ENCODE measurements at regions not wholly inside any gene's neighbourhood (a gene's known extent, or its start where the extent isn't known, plus 50 kb on each side); places are given as distances from the start of the nearest gene placed in this dataset.

- H2AFZ ChIP-seq: no peak overlapping the region
- no peak for DNase-seq
- H3K4me1 ChIP-seq (ENCODE audit: insufficient read depth): no peaks in the 10 kb centered on the region
- no peaks in the 10 kb centered on the region for H3K79me2 ChIP-seq (ENCODE audit: insufficient read depth)
- no peaks in the 10 kb centered on the region for H3K9me2 ChIP-seq (ENCODE audit: insufficient read depth)
- 78 to 80% methylated on average over 4 of the region's 4 CpGs for whole genome bisulfite sequencing, 2 experiments (ENCODE audit: low coverage in 1 of 2, low lambda C conversion rate in 2 of 2, missing lambda C conversion rate in 2 of 2)
- TF ChIP-seq EZH2 (IDR thresholded peaks at IDR 0.05; ENCODE audit: insufficient read depth, poor library complexity, severe bottlenecking) (no peak), EZH2phosphoT487 (IDR thresholded peaks at IDR 0.05; ENCODE audit: insufficient read depth, low read depth) (no peak)
- H3K9me3 ChIP-seq (ENCODE audit: low read depth): no peaks in the 10 kb centered on the region
- H3K9ac ChIP-seq: no peak overlapping the region
- H3F3A ChIP-seq (ENCODE audit: insufficient read depth): no peaks in the 10 kb centered on the region
- in situ Hi-C loops (cut with MboI): no loop called here
- no peaks in the 10 kb centered on the region for H3K27me3 ChIP-seq (replicated peaks; ENCODE audit: insufficient read depth)
- H3K4me3 ChIP-seq: no peak overlapping the region
- no peak overlapping the region for H3K27ac ChIP-seq
- no peaks in the 10 kb centered on the region for H3K36me3 ChIP-seq (ENCODE audit: low read depth)
- H4K20me1 ChIP-seq (ENCODE audit: insufficient read depth): no peaks in the 10 kb centered on the region
- H3K4me2 ChIP-seq (ENCODE audit: unreplicated experiment): no peak overlapping the region
Measured at GRCh38 chr1:232682248-232682647, 52.3 kb upstream of the SIPA1L2 start.

DNA sequence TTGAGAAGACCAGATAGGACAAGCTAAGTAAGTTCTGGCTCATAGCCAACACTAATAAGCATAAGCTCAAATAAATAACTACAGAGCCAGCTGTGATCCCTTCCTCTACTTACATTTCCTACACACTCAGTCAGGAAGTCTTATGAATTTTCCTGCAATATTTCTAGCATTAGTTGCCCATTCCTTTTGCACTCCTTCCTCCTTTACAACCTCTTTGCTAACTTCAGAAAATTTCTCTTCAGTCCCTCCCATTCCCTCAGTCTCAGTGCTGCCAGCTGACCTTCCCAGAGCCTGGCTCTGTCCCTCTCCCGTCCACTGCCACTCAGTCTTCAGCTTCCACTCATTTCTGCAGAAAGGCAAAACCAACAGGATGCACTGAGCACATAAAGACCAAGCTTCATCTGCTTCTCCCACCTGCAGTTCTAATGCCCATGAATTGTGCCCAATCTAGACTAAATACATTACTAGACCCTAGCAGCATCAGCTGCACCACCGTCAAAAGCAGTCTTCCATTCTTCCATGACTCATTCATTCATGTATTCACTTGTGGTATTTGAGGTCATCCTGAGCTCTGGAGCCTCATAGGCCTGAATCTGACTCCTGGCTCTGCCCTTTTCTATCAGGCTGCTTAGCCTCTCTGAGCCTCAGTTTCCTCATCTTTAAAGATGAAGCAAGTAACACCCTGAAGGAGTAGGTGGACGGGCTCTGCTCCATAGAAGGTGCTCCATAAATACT, 54.6 kb upstream of the SIPA1L2 start:
- H3K9ac ChIP-seq: no peak overlapping the region
- H3K4me1 ChIP-seq (ENCODE audit: insufficient read depth): no peaks in the 10 kb centered on the region
- no peaks in the 10 kb centered on the region for H3K36me3 ChIP-seq (ENCODE audit: low read depth)
- H3K4me2 ChIP-seq (ENCODE audit: unreplicated experiment): no peak overlapping the region
- H3K27me3 ChIP-seq (replicated peaks; ENCODE audit: insufficient read depth): no peaks in the 10 kb centered on the region
- no peak overlapping the region for H3K27ac ChIP-seq
- H3K79me2 ChIP-seq (ENCODE audit: insufficient read depth): no peaks in the 10 kb centered on the region
- no peak overlapping the region for H2AFZ ChIP-seq
- H3K9me2 ChIP-seq (ENCODE audit: insufficient read depth): no peaks in the 10 kb centered on the region
- no peaks in the 10 kb centered on the region for H3K9me3 ChIP-seq (ENCODE audit: low read depth)
- no peaks in the 10 kb centered on the region for H3F3A ChIP-seq (ENCODE audit: insufficient read depth)
- DNase-seq: peak; percentile 59
- H3K4me3 ChIP-seq: no peak overlapping the region
- WGBS, 2 experiments (ENCODE audit: low coverage in 1 of 2, low lambda C conversion rate in 2 of 2, missing lambda C conversion rate in 2 of 2): 68 to 69% methylated on average over 3 of the region's 3 CpGs
- in situ Hi-C loops (cut with MboI): no loop called here
- no peaks in the 10 kb centered on the region for H4K20me1 ChIP-seq (ENCODE audit: insufficient read depth)
- TF ChIP-seq EZH2phosphoT487 (IDR thresholded peaks at IDR 0.05; ENCODE audit: insufficient read depth, low read depth) (no peak), EZH2 (IDR thresholded peaks at IDR 0.05; ENCODE audit: insufficient read depth, poor library complexity, severe bottlenecking) (no peak)

- no peaks in the 10 kb centered on the region; the same call in 1 of the 2 replicates for H3K4me1 ChIP-seq (ENCODE audit: insufficient read depth)
- no peak overlapping the region for H3K9ac ChIP-seq
- no peaks in the 10 kb centered on the region for H3K27me3 ChIP-seq (replicated peaks; ENCODE audit: insufficient read depth)
- no peaks in the 10 kb centered on the region for H3K9me2 ChIP-seq (ENCODE audit: insufficient read depth)
- no peaks in the 10 kb centered on the region for H3K9me3 ChIP-seq (ENCODE audit: low read depth)
- TF ChIP-seq EZH2phosphoT487 (IDR thresholded peaks at IDR 0.05; ENCODE audit: insufficient read depth, low read depth): no peak
- no peak for TF ChIP-seq EZH2 (IDR thresholded peaks at IDR 0.05; ENCODE audit: insufficient read depth, poor library complexity, severe bottlenecking)
- H4K20me1 ChIP-seq (ENCODE audit: insufficient read depth): no peaks in the 10 kb centered on the region
- no peaks in the 10 kb centered on the region for H3K79me2 ChIP-seq (ENCODE audit: insufficient read depth)
- no peaks in the 10 kb centered on the region for H3F3A ChIP-seq (ENCODE audit: insufficient read depth)
- in situ Hi-C loops (cut with MboI): no loop called here
- WGBS, 2 experiments (ENCODE audit: low coverage in 1 of 2, low lambda C conversion rate in 2 of 2, missing lambda C conversion rate in 2 of 2): 19 to 20% methylated on average over 4 of the region's 4 CpGs
- no peaks in the 10 kb centered on the region for H3K36me3 ChIP-seq (ENCODE audit: low read depth)
- H2AFZ ChIP-seq: no peak overlapping the region
- peak; percentile 69 for DNase-seq
- H3K27ac ChIP-seq: no peak overlapping the region
- no peak overlapping the region for H3K4me3 ChIP-seq
- H3K4me2 ChIP-seq (ENCODE audit: unreplicated experiment): no peak overlapping the region
Measured at GRCh38 chr1:232686346-232686745, 56.4 kb upstream of the SIPA1L2 start.

GRCh38 chr1:232687304-232687703, 57.4 kb upstream of the SIPA1L2 start:
- TF ChIP-seq EZH2 (IDR thresholded peaks at IDR 0.05; ENCODE audit: insufficient read depth, poor library complexity, severe bottlenecking) (no peak), EZH2phosphoT487 (IDR thresholded peaks at IDR 0.05; ENCODE audit: insufficient read depth, low read depth) (no peak)
- Histone ChIP-seq H3K9me2 (ENCODE audit: insufficient read depth) (no peaks in the 10 kb centered on the region), H3K9me3 (ENCODE audit: low read depth) (no peaks in the 10 kb centered on the region), H3K9ac (no peak overlapping the region), H3K27me3 (replicated peaks; ENCODE audit: insufficient read depth) (no peaks in the 10 kb centered on the region), H3K36me3 (ENCODE audit: low read depth) (no peaks in the 10 kb centered on the region), H3K4me1 (ENCODE audit: insufficient read depth) (no peaks in the 10 kb centered on the region; the same call in 1 of the 2 replicates), H3K79me2 (ENCODE audit: insufficient read depth) (no peaks in the 10 kb centered on the region), H4K20me1 (ENCODE audit: insufficient read depth) (no peaks in the 10 kb centered on the region), H3K4me2 (ENCODE audit: unreplicated experiment) (no peak overlapping the region), H3F3A (ENCODE audit: insufficient read depth) (no peaks in the 10 kb centered on the region), H3K27ac (no peak overlapping the region), H3K4me3 (no peak overlapping the region), H2AFZ (no peak overlapping the region)
- in situ Hi-C loops (cut with MboI): no loop called here
- DNase-seq: no peak
- WGBS, 2 experiments (ENCODE audit: low coverage in 1 of 2, low lambda C conversion rate in 2 of 2, missing lambda C conversion rate in 2 of 2): 97 to 98% methylated on average over 6 of the region's 6 CpGs
